ENCODE measurements at regions not wholly inside any gene's neighbourhood (a gene's known extent, or its start where the extent isn't known, plus 50 kb on each side); places are given as distances from the start of the nearest gene placed in this dataset.
A peak's percentile ranks its signal among the peaks of the same experiment; 100 is the strongest.

DNA sequence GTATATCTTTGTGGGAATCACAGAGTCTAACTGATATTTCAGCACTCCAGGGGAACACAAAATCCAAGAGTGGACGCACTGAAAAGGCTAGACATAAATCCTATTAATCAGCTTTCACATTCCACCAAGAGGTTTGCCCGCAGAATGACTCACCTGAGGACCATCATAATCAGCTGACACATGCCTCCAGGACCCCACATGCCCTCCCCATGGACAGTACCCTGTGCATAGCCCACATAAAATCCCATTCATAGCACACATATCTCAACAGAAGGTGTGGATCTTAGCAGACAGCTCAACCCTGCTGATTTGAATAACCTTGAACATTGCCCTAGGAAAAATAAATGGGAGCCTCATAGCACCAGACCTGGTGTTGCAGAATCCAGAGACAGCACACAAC, 246.8 kb upstream of the TENT5A start:
- ATAC-seq (ENCODE audit: low FRiP score) (no peak), DNase-seq (ENCODE audit: low spot score) (no peak)
- TF ChIP-seq CTCF (IDR thresholded peaks at IDR 0.05) = no peak

DNA sequence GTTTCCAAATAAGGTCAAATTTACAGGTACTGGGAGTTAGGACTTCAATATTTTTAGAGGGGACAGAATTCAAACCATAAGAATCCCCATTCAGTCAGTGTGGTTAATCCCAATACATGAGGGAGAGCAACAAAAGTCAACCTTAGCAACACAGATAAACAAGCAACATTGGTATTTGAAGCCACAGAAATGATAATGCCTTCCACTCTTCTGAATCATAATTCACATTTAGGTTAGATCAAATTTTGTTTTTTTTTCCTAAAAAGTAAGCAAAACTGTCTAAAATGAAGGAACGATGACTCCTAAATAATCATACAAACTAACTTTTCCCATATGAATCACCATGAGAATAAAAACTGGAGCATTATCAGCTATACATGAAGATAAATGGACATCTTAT, 246.0 kb upstream of the TENT5A start:
- TF ChIP-seq CTCF (IDR thresholded peaks at IDR 0.05) = no peak
- DNase-seq (ENCODE audit: low spot score) = no peak
- no peak for ATAC-seq (ENCODE audit: low FRiP score)

GRCh38 chr6:81997090-81997926, 244.8 kb upstream of the TENT5A start:
- no peak for TF ChIP-seq CTCF (IDR thresholded peaks at IDR 0.05)
- ATAC-seq (ENCODE audit: low FRiP score) (peak; percentile 92), DNase-seq (ENCODE audit: low spot score) (no peak)

- TF ChIP-seq CTCF (IDR thresholded peaks at IDR 0.05) = no peak
- no peak for DNase-seq (ENCODE audit: low spot score)
- no peak for ATAC-seq (ENCODE audit: low FRiP score)
These were observed 243.9 kb upstream of the TENT5A start for GRCh38 chr6:81996414-81996813.

GRCh38 chr6:81995548-81996289, 243.2 kb upstream of the TENT5A start:
- no peak for ATAC-seq (ENCODE audit: low FRiP score)
- TF ChIP-seq CTCF (IDR thresholded peaks at IDR 0.05) = no peak

GRCh38 chr6:81988871-81989270, 236.4 kb upstream of the TENT5A start:
- TF ChIP-seq CTCF (IDR thresholded peaks at IDR 0.05) = no peak
- no peak for ATAC-seq (ENCODE audit: low FRiP score)
- DNase-seq (ENCODE audit: low spot score) = no peak

More at GRCh38 chr6:81995548-81996289, 243.2 kb upstream of the TENT5A start:
- DNase-seq (ENCODE audit: low spot score) = no peak
